Right ventricle myocardium superior (tissue), 1 donor: ENCODE measurements at regions not wholly inside any gene's neighbourhood (a gene's known extent, or its start where the extent isn't known, plus 50 kb on each side); places are given as distances from the start of the nearest gene placed in this dataset.
A peak's percentile ranks its signal among the peaks of the same experiment; 100 is the strongest.
"Not testable (repeated sequence)": the region's sequence is repeated elsewhere in the genome, so short reads cannot be mapped to it uniquely, and the experiment has no call there.

Source experiments
- ATAC-seq: fragments of 200-7000 bp; cut with Tn5 transposase; one replicate; pipeline ENCODE4 v1.9.1; 2020; ENCODE audit warnings: mild to moderate bottlenecking; ENCODE audit not compliant: poor library complexity
- DNase-seq: peaks from one replicate; pipeline ENCODE4 v3.0.0-alpha.2; 2020
- intact Hi-C: fragments of 100-400 bp; cut with DNase I; formaldehyde crosslinking; loops from one replicate; pipeline ENCODE4 v1.11.2; 2022
- donor health status: DM: no; HTN: yes; CAD: no; lungs with severe emphysema.

GRCh38 chr2:4900861-4901770 lies 791.1 kb upstream of the SOX11 start:
- intact Hi-C loops, result no loop called here
- ATAC-seq, result no peak
- no peak for DNase-seq

- intact Hi-C loops, result no loop called here
- ATAC-seq (peak; percentile 53), DNase-seq (peak; percentile 38)
Observed at GRCh38 chr2:4903656-4904348, 788.4 kb upstream of the SOX11 start.

- DNase-seq (no peak), ATAC-seq (no peak)
- intact Hi-C loops, result no loop called here
Observed at GRCh38 chr2:4908461-4908860, 783.7 kb upstream of the SOX11 start.

- ATAC-seq, result no peak
Observed at GRCh38 chr2:4909346-4910009, 782.7 kb upstream of the SOX11 start.

GRCh38 chr2:4914036-4914435 lies 778.1 kb upstream of the SOX11 start:
- ATAC-seq (no peak), DNase-seq (no peak)
- intact Hi-C loops, result no loop called here

More at GRCh38 chr2:4909346-4910009, 782.7 kb upstream of the SOX11 start:
- intact Hi-C loops, result no loop called here
- no peak for DNase-seq

GRCh38 chr2:4914551-4914950 lies 777.6 kb upstream of the SOX11 start:
- intact Hi-C loops, result no loop called here
- ATAC-seq (no peak), DNase-seq (no peak)

GRCh38 chr2:4915357-4915756 lies 776.8 kb upstream of the SOX11 start:
- intact Hi-C loops, result no loop called here
- no peak for DNase-seq

GRCh38 chr2:4916094-4916493 lies 776.1 kb upstream of the SOX11 start:
- ATAC-seq (no peak), DNase-seq (no peak)
- intact Hi-C loops, result no loop called here

More at GRCh38 chr2:4915357-4915756, 776.8 kb upstream of the SOX11 start:
- no peak for ATAC-seq

- DNase-seq (no peak), ATAC-seq (no peak)
- intact Hi-C loops, result no loop called here
Observed at GRCh38 chr2:4930704-4931103, 761.5 kb upstream of the SOX11 start.

GRCh38 chr2:4931721-4932365 lies 760.3 kb upstream of the SOX11 start:
- DNase-seq (no peak), ATAC-seq (no peak)
- intact Hi-C loops, result no loop called here

- ATAC-seq, intact Hi-C loops, DNase-seq: not testable (repeated sequence)
Observed at GRCh38 chr2:4935291-4935690, 756.9 kb upstream of the SOX11 start.

GRCh38 chr2:4937550-4937949 lies 754.6 kb upstream of the SOX11 start:
- intact Hi-C loops, result no loop called here
- DNase-seq (no peak), ATAC-seq (no peak)

GRCh38 chr2:4938206-4938605 lies 754.0 kb upstream of the SOX11 start:
- intact Hi-C loops, result no loop called here
- ATAC-seq (no peak), DNase-seq (no peak)

- ATAC-seq (no peak), DNase-seq (no peak)
- intact Hi-C loops, result no loop called here
Observed at GRCh38 chr2:4942441-4942840, 749.7 kb upstream of the SOX11 start.

GRCh38 chr2:4947911-4948310 lies 744.3 kb upstream of the SOX11 start:
- no peak for ATAC-seq
- no peak for DNase-seq
- intact Hi-C loops, result no loop called here

GRCh38 chr2:4951368-4951767 lies 740.8 kb upstream of the SOX11 start:
- ATAC-seq, result no peak
- intact Hi-C loops, result no loop called here

GRCh38 chr2:4959219-4959618 lies 733.0 kb upstream of the SOX11 start:
- ATAC-seq (no peak), DNase-seq (no peak)
- intact Hi-C loops, result no loop called here

More at GRCh38 chr2:4951368-4951767, 740.8 kb upstream of the SOX11 start:
- no peak for DNase-seq

- intact Hi-C loops, result no loop called here
Observed at GRCh38 chr2:4962419-4962818, 729.8 kb upstream of the SOX11 start.

GRCh38 chr2:4963106-4963505 lies 729.1 kb upstream of the SOX11 start:
- ATAC-seq (no peak), DNase-seq (no peak)
- intact Hi-C loops, result no loop called here

More at GRCh38 chr2:4962419-4962818, 729.8 kb upstream of the SOX11 start:
- no peak for DNase-seq
- ATAC-seq, result no peak
